Psoas muscle (tissue), 7 donors: ENCODE measurements at regions not wholly inside any gene's neighbourhood (a gene's known extent, or its start where the extent isn't known, plus 50 kb on each side); places are given as distances from the start of the nearest gene placed in this dataset.
"Not testable (repeated sequence)": the region's sequence is repeated elsewhere in the genome, so short reads cannot be mapped to it uniquely, and the experiment has no call there.

Experiments
- ATAC-seq, 4 donors: fragments of 200-7000 bp; cut with Tn5 transposase; one replicate each; pipeline ENCODE4 v1.9.1; 2020; ENCODE audit warnings: moderate library complexity in 3 of 4, mild to moderate bottlenecking in 2 of 4
- DNase-seq, 2 donors: peaks; one replicate each; pipeline ENCODE4 v3.0.0-alpha.2; 2020
- H3K27ac ChIP-seq: fragments of 200-600 bp; one replicate; pipeline ENCODE4 v1.8.0; 2022
- H3K27me3 ChIP-seq, 3 donors: fragments of 200-600 bp in 1 of 3; one replicate each; pipeline versions ENCODE4 v1.6.1 to v1.8.0; 2013 to 2022; ENCODE audit warnings: low read length in 2 of 3, mild to moderate bottlenecking in 2 of 3, moderate library complexity in 1 of 3; ENCODE audit not compliant: insufficient read depth in 3 of 3
- H3K36me3 ChIP-seq, 2 donors: fragments of 200-600 bp in 1 of 2; one replicate each; pipeline versions ENCODE4 v1.6.1 to v1.8.0; 2013 to 2022; ENCODE audit warnings: low read depth in 1 of 2, mild to moderate bottlenecking in 1 of 2, moderate library complexity in 1 of 2; ENCODE audit not compliant: insufficient read depth in 1 of 2
- H3K4me1 ChIP-seq: fragments of 200-600 bp; one replicate; pipeline ENCODE4 v1.8.0; 2022
- H3K4me3 ChIP-seq: fragments of 200-600 bp; one replicate; pipeline ENCODE4 v1.8.0; 2022; ENCODE audit warnings: mild to moderate bottlenecking
- H3K9me3 ChIP-seq: fragments of 200-600 bp; one replicate; pipeline ENCODE4 v1.8.0; 2022
- CTCF ChIP-seq: fragments of 200-600 bp; IDR thresholded peaks from one replicate; pipeline ENCODE4 v1.8.0; 2022; ENCODE audit warnings: antibody characterized with exemption
- WGBS, 3 donors: extraction: QIAGEN DNeasy Blood & Tissue Kit; methylation state at CpG; one replicate each; pipeline versions ENCODE4 v1.1.6 to v1.1.7; 2013; 5-methylcytosine and 5-hydroxymethylcytosine counted together
- intact Hi-C, 2 donors: fragments of 100-400 bp; cut with DNase I; formaldehyde crosslinking; loops; one replicate each; pipeline versions ENCODE4 v1.11.0 to v1.14.2; 2022
- donor health status: healthy with polysubstance abuse.
- donor health status: DM: no; HTN: no; CAD: no; lungs with moderate emphysema.
- donor health status: Bipolar disorder and iron deficiency.
- donor health status: healthy.
- donor health status: DM: yes; HTN: yes; CAD: no.
- donor health status: DM: no; HTN: no; CAD: no.
- donor health status: DM: yes; HTN: yes; CAD: no.

- H3K27ac ChIP-seq, intact Hi-C loops, H3K4me1 ChIP-seq, H3K9me3 ChIP-seq, ATAC-seq, H3K36me3 ChIP-seq, H3K4me3 ChIP-seq, H3K27me3 ChIP-seq, DNase-seq: not testable (repeated sequence)
- 97% methylated on average over 3 of the region's 3 CpGs for WGBS, 3 donors
These were observed 102.8 kb upstream of the KCNMA1 start for GRCh38 chr10:77740396-77740795.

- H3K9me3 ChIP-seq: peaks cover 8% of the 10 kb centered on the region
- no peak for TF ChIP-seq CTCF
- H3K36me3 ChIP-seq: no peaks in the 10 kb centered on the region
- DNase-seq: no peak
- no peaks in the 10 kb centered on the region for H3K27me3 ChIP-seq
- intact Hi-C loops: no loop called here
- WGBS, 3 donors: 70 to 81% (median 76%) methylated on average over 2 of the region's 2 CpGs
- H3K4me1 ChIP-seq: no peaks in the 10 kb centered on the region
- H3K4me3 ChIP-seq: no peak overlapping the region
- no peak overlapping the region for H3K27ac ChIP-seq
- no peak for ATAC-seq
These were observed 101.0 kb upstream of the KCNMA1 start for GRCh38 chr10:77738496-77739158.

- H3K36me3 ChIP-seq: no peaks in the 10 kb centered on the region
- ATAC-seq (peak; percentile 49 to 69 (median 60)), DNase-seq (no peak)
- H3K4me1 ChIP-seq: no peaks in the 10 kb centered on the region
- no peak overlapping the region for H3K4me3 ChIP-seq
- TF ChIP-seq CTCF: no peak
- no peaks in the 10 kb centered on the region for H3K27me3 ChIP-seq
- H3K9me3 ChIP-seq: peaks cover 8% of the 10 kb centered on the region
- 66 to 73% (median 72%) methylated on average over 2 of the region's 2 CpGs for WGBS, 3 donors
- no peak overlapping the region for H3K27ac ChIP-seq
- intact Hi-C loops: no loop called here
These were observed 100.0 kb upstream of the KCNMA1 start for GRCh38 chr10:77737608-77738007.

DNA sequence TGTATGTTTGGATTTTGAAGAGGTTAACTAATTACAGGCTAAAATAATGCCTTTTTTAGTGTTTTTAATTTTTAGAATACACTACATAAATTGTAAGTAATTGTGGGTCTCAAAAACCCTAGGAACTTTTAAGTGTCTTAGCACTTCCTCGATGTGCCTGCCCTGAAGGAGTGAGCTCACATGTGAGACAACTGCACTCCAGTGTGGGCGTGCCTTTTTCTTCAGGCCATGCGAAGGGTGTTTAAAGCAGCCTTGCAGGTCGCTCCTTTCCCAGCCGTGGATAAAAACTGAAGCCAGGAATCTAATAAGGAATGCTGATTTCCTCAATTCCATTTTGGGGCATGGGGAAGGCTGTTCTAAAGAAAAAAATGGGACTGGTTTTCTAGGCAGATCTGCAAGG lies 97.5 kb upstream of the KCNMA1 start:
- ATAC-seq, H3K27me3 ChIP-seq, intact Hi-C loops, H3K9me3 ChIP-seq, H3K4me3 ChIP-seq, H3K4me1 ChIP-seq, H3K27ac ChIP-seq, H3K36me3 ChIP-seq, DNase-seq: not testable (repeated sequence)
- 33 to 53% (median 50%) methylated on average over 5 of the region's 5 CpGs for whole genome bisulfite sequencing, 3 donors

GRCh38 chr10:77732213-77733003 lies 94.8 kb upstream of the KCNMA1 start:
- ATAC-seq: no peak
- Histone ChIP-seq H3K27ac (no peak overlapping the region), H3K4me1 (no peaks in the 10 kb centered on the region), H3K9me3 (no peaks in the 10 kb centered on the region), H3K36me3 (no peaks in the 10 kb centered on the region), H3K27me3 (no peaks in the 10 kb centered on the region), H3K4me3 (no peak overlapping the region)
- 74 to 77% (median 75%) methylated on average over 23 of the region's 23 CpGs for WGBS, 3 donors
- intact Hi-C loops: no loop called here
- no peak for DNase-seq
- no peak for TF ChIP-seq CTCF
